ENCODE measurements at regions not wholly inside any gene's neighbourhood (a gene's known extent, or its start where the extent isn't known, plus 50 kb on each side); places are given as distances from the start of the nearest gene placed in this dataset.

- DNase-seq (no peak), ATAC-seq (peak; percentile 35 to 79 (median 60))
- no peak overlapping the region for H3K4me3 ChIP-seq
- H3K27me3 ChIP-seq (ENCODE audit: insufficient read depth in 3 of 3, low read length in 2 of 3) = no peaks in the 10 kb centered on the region
- no peak for TF ChIP-seq CTCF (IDR thresholded peaks at IDR 0.05)
- intact Hi-C loops (cut with DNase I) = no loop called here
- H3K9me3 ChIP-seq = no peaks in the 10 kb centered on the region
- no peaks in the 10 kb centered on the region for H3K4me1 ChIP-seq
- no peaks in the 10 kb centered on the region for H3K36me3 ChIP-seq (ENCODE audit: insufficient read depth in 1 of 2, low read depth in 1 of 2)
- H3K27ac ChIP-seq = no peak overlapping the region
- WGBS, 3 donors = 81 to 87% (median 81%) methylated on average over 9 of the region's 9 CpGs
Observed at GRCh38 chr2:236769981-236770671, 200.5 kb downstream of the ACKR3 start.

- H3K36me3 ChIP-seq (ENCODE audit: insufficient read depth in 1 of 2, low read depth in 1 of 2) = no peaks in the 10 kb centered on the region
- H3K4me1 ChIP-seq = no peaks in the 10 kb centered on the region
- H3K27me3 ChIP-seq (ENCODE audit: insufficient read depth in 3 of 3, low read length in 2 of 3) = no peaks in the 10 kb centered on the region
- intact Hi-C loops (cut with DNase I) = no loop called here
- no peak for TF ChIP-seq CTCF (IDR thresholded peaks at IDR 0.05)
- ATAC-seq (peak in 1 of 4 donors; percentile 71), DNase-seq (no peak)
- 70 to 74% (median 72%) methylated on average over 17 of the region's 17 CpGs for WGBS, 3 donors
- H3K9me3 ChIP-seq = no peaks in the 10 kb centered on the region
- H3K27ac ChIP-seq = no peak overlapping the region
- no peak overlapping the region for H3K4me3 ChIP-seq
Observed at GRCh38 chr2:236772220-236772837, 202.7 kb downstream of the ACKR3 start.

DNA sequence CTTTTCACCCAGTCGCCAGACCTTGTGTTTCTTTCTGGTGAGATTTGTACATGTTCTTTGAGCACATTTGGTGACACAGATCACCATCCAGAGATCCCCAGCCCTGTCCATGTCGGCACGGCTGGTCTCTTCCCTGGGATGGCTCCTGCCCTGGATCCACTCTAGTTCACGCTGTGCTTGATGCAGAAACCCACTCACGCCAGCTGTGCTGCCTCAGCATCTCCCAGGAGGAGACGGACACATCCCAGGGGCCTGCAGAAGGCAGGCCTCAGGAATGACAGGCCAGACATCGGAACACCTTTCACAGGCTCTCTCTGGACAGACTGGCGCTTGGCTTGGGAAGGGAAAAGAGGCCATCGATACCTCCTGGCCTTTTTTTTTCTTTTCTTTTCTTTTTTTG is 203.6 kb downstream of the ACKR3 start:
- Histone ChIP-seq H3K27ac (no peak overlapping the region), H3K36me3 (ENCODE audit: insufficient read depth in 1 of 2, low read depth in 1 of 2) (no peaks in the 10 kb centered on the region), H3K4me1 (no peaks in the 10 kb centered on the region), H3K27me3 (ENCODE audit: insufficient read depth in 3 of 3, low read length in 2 of 3) (no peaks in the 10 kb centered on the region), H3K9me3 (no peaks in the 10 kb centered on the region), H3K4me3 (no peak overlapping the region)
- intact Hi-C loops (cut with DNase I) = no loop called here
- 81 to 93% (median 91%) methylated on average over 9 of the region's 9 CpGs for WGBS, 3 donors
- ATAC-seq (no peak), DNase-seq (no peak)
- no peak for TF ChIP-seq CTCF (IDR thresholded peaks at IDR 0.05)

GRCh38 chr2:236774171-236774570 is 204.5 kb downstream of the ACKR3 start:
- no peak overlapping the region for H3K27ac ChIP-seq
- WGBS, 3 donors = 74 to 95% (median 81%) methylated on average over 9 of the region's 9 CpGs
- intact Hi-C loops (cut with DNase I) = no loop called here
- ATAC-seq (no peak), DNase-seq (no peak)
- no peaks in the 10 kb centered on the region for H3K27me3 ChIP-seq (ENCODE audit: insufficient read depth in 3 of 3, low read length in 2 of 3)
- TF ChIP-seq CTCF (IDR thresholded peaks at IDR 0.05) = no peak
- H3K4me3 ChIP-seq = no peak overlapping the region
- H3K36me3 ChIP-seq (ENCODE audit: insufficient read depth in 1 of 2, low read depth in 1 of 2) = no peaks in the 10 kb centered on the region
- no peaks in the 10 kb centered on the region for H3K4me1 ChIP-seq
- no peaks in the 10 kb centered on the region for H3K9me3 ChIP-seq

All from psoas muscle (tissue), 7 donors.